ENCODE measurements at regions not wholly inside any gene's neighbourhood (a gene's known extent, or its start where the extent isn't known, plus 50 kb on each side); places are given as distances from the start of the nearest gene placed in this dataset.

GRCh38 chr21:41689289-41689583 is 77.6 kb downstream of the RIPK4 start:
- no peak for FAIRE-seq

GRCh38 chr21:41687633-41688032 is 79.2 kb downstream of the RIPK4 start:
- no peak for FAIRE-seq

DNA sequence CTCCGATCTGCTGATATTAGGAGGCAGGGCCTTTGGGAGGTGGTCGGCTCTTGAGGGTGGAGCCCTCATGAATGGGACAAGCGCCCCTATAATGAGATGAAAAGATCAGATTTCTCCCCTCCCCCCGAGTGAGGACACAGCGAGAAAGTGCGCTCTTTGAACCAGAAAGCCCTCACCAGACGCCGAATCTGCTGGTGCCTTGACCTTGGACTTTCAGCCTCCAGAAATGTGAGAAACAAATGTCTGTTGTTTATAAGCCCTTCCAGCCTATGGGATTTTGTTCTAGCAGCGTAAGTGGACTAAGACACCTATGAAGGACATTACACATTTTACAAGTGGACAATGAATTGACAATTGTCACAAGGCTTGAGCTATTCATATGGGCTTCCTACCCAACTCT is 80.2 kb downstream of the RIPK4 start:
- no peak for FAIRE-seq

- FAIRE-seq, result no peak
These were observed 81.2 kb downstream of the RIPK4 start for GRCh38 chr21:41685511-41686149.

GRCh38 chr21:41684381-41685245 is 82.2 kb downstream of the RIPK4 start:
- FAIRE-seq, result no peak

DNA sequence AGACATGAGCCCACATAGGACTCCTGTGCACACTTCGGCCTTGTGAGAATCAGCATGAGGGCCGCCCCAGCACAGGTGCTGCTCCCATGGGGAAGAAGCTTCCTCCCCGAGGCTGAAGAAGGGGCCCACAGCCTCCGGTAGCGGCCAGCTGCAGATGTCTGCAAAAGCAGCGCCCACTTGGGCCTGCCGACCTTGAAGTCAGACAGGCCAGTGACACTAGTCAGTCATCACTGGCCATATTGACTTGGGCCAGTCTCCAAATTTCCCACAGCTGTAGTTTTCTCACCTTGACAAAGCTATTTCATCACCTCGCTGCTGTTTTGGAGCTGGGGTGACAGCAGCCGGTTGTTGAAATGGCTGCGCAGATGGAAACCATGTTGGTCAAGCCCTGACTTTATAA is 83.0 kb downstream of the RIPK4 start:
- FAIRE-seq, result no peak

- no peak for FAIRE-seq
These were observed 84.1 kb downstream of the RIPK4 start for GRCh38 chr21:41682719-41683179.

GRCh38 chr21:41681939-41682718 is 84.7 kb downstream of the RIPK4 start:
- FAIRE-seq, result no peak

DNA sequence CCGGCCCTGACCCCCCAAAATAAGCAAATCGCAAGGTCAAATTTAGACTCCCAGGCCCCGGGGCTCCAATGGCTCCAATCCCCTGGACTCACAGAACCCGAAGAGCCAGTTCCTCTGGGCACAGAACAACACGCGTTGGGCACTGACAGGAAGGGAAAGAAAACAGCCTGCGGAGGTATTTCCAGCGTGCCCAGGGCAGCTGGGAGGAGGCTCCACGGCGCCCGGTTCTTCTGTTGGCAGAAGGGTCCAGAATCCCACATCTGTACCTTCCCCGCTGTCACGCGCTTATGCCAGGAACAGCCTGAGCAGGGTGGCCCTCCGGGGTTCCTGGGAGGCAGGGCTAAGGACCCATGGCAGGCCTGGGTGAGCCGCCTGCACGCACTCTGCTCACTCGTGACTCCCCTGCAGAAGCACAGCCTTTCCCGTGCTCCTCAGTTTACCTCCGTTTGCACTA is 85.5 kb downstream of the RIPK4 start:
- FAIRE-seq, result no peak

DNA sequence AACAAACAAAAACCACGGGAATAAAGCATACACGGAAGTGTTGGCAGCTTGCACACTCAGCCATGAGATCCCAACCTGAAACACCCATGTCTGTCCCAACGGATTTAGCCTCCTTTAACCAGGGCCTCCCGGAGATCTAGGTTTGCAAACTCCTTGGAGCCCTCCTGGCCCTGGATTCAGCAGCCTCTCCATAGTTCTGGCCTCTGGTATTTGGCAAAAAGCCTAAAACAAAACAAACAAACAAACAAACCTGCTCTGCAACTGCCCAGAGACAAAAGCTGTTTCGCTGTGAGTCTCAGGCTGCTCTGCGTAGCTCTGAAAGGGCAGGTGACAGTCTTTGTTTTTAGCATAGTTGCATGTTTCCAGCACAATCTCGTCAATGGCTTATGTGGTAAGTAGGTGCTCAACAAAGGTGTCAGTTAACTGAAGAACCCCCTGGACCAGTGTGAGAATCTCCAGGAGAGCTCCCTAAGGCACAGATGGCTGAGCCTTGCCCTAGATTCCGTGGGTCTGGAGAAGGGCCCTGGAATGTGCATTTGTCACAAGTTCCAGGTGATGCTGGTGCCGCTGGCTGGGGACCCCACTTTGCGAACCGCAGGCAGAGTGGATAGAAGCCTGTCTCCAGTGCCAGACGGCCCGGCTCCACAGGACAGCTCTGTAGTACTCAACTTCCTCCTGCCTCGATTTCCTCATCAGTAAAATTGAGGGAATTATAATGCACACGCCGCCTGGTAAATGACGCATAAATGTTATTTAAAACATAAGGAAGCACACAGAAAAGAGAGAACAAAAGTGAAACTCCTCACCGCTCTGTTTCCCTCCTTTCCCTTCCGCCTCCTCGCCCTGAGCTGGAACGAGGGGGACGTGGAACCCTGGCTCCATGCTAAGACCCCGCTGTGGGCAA is 86.2 kb downstream of the RIPK4 start:
- FAIRE-seq, result no peak

GRCh38 chr21:41678924-41679318 is 87.9 kb downstream of the RIPK4 start:
- no peak for FAIRE-seq

GRCh38 chr21:41678016-41678923 is 88.6 kb downstream of the RIPK4 start:
- FAIRE-seq, result no peak

- no peak for FAIRE-seq
These were observed 89.2 kb downstream of the RIPK4 start for GRCh38 chr21:41677671-41678015.

DNA sequence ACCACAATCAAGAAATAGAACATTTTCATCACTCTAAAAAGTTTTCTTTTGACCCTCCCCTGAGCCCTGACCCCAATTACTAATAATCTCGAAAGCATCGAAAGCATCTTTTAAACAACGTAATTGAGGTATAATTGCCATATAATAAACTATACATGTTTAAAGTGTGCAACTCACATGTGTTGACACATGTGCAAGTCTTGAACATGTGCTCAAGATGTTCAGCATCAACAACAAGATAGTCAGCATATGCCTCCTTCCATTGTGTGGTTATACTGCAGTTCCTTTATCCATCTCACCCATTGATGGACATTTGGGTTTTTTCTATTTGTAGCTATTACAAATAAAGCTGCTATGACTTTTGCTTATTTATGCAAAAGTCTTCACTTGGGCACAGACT is 90.7 kb downstream of the RIPK4 start:
- no peak for FAIRE-seq

- FAIRE-seq, result no peak
These were observed 91.3 kb downstream of the RIPK4 start for GRCh38 chr21:41675574-41675973.

DNA sequence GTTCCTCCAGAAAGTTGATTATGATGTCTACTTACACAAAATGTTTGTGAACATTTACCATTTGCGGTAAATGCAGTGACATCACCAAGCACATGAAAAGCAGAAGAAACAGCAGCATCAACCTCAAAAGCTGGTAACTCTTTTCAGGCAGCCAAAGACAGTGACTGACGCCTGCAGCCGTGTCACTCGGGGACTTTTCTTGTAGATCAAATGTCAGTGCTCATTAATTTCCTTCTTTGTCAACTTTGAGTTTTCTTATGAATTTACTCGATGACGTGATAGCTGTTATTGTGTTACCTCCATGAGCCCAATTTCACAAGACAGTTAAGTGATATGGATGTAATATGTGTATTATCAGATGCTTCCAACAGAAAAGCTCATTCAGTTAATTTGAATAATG is 92.5 kb downstream of the RIPK4 start:
- FAIRE-seq, result no peak

GRCh38 chr21:41673596-41674335 is 93.1 kb downstream of the RIPK4 start:
- FAIRE-seq, result no peak

- no peak for FAIRE-seq
These were observed 93.8 kb downstream of the RIPK4 start for GRCh38 chr21:41673071-41673470.

DNA sequence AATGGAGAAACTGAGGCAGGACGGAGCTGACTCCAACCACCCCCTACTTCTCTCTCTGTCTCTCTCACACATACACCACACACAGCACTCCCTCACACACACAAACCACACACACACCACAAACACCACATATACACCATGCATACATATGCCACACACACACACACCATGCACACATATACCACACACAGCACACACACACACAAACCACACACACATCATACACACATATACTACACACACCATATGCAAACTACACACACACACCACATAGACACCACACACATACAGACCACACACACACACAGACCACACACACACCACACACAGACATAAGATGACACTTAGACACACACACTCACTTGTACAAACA is 94.3 kb downstream of the RIPK4 start:
- no peak for FAIRE-seq

- no peak for FAIRE-seq
These were observed 94.9 kb downstream of the RIPK4 start for GRCh38 chr21:41671859-41672542.

Measured in A204.1 (cell line).